ENCODE measurements at regions not wholly inside any gene's neighbourhood (a gene's known extent, or its start where the extent isn't known, plus 50 kb on each side); places are given as distances from the start of the nearest gene placed in this dataset.

DNA sequence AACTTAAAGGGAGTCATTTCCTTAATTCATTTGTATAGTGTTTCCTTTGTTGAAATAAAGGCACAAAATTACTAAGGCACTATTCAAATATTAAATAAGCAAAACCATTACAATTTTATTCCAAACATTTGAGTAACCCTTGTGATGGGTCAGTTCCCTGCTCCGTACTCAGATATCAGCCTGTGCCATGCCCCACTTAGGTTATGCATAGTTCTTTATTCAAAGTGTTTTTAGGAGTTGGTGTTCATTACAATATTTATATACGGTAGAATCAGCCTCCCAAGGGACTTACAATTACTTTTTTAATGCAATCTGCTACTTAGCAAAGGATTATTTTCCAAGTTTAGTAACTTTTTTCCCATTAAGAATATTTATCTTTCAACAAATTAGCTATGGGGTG lies 119.3 kb upstream of the SEMA3D start:
- no peak for DNase-seq (ENCODE audit: extremely low spot score)
- no peak for TF ChIP-seq CTCF (IDR thresholded peaks at IDR 0.05; ENCODE audit: control extremely low read depth, extremely low read depth, low read depth, missing control alignments)
- ChIA-PET POLR2A (no interaction called here), CTCF (interaction anchor here (2.2 kb wide), 1 partner anchor 11 kb away, joined by 7 read pairs; no protein-coding TSS in a partner anchor)

DNA sequence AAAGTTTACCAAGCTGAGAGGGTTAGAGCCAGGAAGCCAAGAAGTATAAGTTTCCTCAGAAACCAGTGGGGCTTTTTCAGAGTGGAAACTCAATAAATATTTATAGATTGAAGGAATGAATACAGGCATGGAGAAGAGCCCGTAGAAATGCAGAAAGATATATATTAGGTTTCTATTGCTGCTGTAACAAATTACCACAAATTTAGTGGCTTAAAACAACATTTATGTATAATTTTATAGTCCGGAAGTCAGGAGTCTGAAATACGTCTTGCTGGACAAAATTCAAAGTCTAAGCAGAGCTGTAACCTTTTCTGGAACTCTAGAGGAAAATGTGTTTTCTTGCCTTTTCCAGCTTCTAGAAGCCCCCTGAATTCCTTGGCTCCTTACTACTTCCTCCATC lies 107.3 kb upstream of the SEMA3D start:
- CTCF ChIA-PET: no interaction called here
- TF ChIP-seq CTCF (IDR thresholded peaks at IDR 0.05; ENCODE audit: control extremely low read depth, extremely low read depth, low read depth, missing control alignments): no peak

DNA sequence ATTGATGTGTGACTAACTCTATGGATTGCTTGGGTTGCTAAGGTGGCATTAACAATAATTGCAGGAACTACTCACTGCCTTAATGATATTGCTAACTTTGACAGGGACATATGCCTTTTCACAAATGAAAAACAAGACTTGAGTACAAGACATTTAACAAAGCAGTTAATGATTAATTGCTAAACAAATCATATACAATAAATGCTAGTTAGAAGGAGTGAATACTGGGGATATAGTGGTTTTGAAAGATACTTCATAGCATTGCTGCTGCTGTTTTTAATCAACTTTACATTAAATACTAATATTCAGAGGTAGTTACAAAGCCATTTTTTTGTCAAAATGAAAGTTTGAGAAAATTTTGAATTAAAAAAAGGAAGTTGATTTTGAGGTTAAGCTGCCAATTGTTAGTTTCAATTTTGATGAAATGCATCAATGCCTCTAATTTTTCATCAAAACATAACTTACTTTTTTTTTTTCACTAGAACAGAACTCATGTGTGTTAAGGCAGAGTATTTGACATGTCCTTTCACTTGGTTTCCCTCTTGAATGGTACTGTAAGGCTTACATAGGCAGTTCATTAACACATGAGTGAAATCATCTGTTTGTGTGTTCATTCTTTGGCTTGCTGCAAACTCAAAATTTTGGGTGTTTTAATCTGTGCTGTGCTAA lies 106.2 kb upstream of the SEMA3D start:
- no peak for DNase-seq (ENCODE audit: extremely low spot score)
- CTCF ChIA-PET: interaction anchor here (1.4 to 2.2 kb wide), 2 partner anchors 9 to 10 kb away, joined by 3 to 7 read pairs; no protein-coding TSS in a partner anchor
- no peak for TF ChIP-seq CTCF (IDR thresholded peaks at IDR 0.05; ENCODE audit: control extremely low read depth, extremely low read depth, low read depth, missing control alignments)
- POLR2A ChIA-PET: no interaction called here

More for the DNA sequence above, 107.3 kb upstream of the SEMA3D start:
- POLR2A ChIA-PET: no interaction called here
- no peak for DNase-seq (ENCODE audit: extremely low spot score)

- CTCF ChIA-PET: no interaction called here
- no peak for DNase-seq (ENCODE audit: extremely low spot score)
- TF ChIP-seq CTCF (IDR thresholded peaks at IDR 0.05; ENCODE audit: control extremely low read depth, extremely low read depth, low read depth, missing control alignments): no peak
- POLR2A ChIA-PET: no interaction called here
Measured at GRCh38 chr7:85290269-85290668, 103.4 kb upstream of the SEMA3D start.

DNA sequence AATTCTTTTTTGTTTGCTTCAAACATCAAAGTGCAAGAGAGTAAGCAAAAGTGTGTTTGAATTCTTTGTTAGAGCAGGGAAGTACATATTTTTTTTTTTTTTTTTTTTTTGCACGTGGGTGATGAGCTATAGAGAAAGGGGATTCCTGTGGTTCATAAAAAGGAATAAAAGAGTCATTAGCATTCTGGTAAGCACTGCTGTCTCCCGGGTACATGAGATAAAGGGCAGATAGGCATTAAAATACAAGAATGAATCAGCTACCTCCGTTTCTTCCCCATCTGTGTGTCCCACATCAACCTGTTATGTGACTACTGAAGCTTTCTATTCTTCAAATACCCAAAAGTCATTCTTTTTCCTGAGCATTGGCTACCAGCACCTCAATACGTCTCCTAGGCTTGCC lies 102.4 kb upstream of the SEMA3D start:
- POLR2A ChIA-PET: no interaction called here
- TF ChIP-seq CTCF (IDR thresholded peaks at IDR 0.05; ENCODE audit: control extremely low read depth, extremely low read depth, low read depth, missing control alignments): no peak
- CTCF ChIA-PET: interaction anchor here (1.0 kb wide), 1 partner anchor 31 kb away, joined by 3 read pairs; no protein-coding TSS in a partner anchor
- DNase-seq (ENCODE audit: extremely low spot score): no peak

DNA sequence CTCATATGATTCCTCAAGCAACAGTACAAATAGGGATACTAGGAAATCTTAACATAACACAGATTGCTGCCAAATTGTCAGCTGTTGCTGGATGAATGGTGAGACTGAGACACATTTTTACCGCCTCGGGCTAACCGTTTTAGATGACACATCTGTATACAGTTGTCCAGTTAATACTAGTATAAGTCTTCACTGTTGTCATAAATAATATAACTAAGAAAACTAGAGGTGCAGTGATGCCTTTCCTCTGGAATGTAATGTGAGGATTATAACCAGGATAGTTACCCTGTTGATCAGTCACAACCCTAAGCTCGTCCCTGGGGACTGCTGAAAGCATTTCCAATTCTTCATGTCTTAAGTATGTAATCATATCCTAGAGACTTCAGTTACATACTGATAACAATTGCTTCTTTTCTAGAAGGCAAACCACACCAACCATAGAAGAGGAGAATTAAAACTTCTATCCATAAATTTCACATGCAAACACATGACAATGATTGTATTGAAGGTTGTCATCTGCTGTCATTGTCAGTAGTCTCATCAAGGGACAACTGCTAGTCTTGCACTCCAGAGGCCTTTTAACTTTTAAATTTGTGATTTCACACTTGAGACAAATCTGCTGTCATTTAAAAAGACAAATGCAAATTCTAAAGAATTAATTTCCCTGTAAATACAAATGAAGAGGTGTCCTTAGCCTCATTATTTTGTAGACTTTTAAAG lies 100.4 kb upstream of the SEMA3D start:
- POLR2A ChIA-PET: no interaction called here
- DNase-seq (ENCODE audit: extremely low spot score): no peak
- no peak for TF ChIP-seq CTCF (IDR thresholded peaks at IDR 0.05; ENCODE audit: control extremely low read depth, extremely low read depth, low read depth, missing control alignments)
- CTCF ChIA-PET: no interaction called here

Measured in GM10248 (cell line).